Testis (tissue), 2 donors: ENCODE measurements at regions not wholly inside any gene's neighbourhood (a gene's known extent, or its start where the extent isn't known, plus 50 kb on each side); places are given as distances from the start of the nearest gene placed in this dataset.
"Not testable (repeated sequence)": the region's sequence is repeated elsewhere in the genome, so short reads cannot be mapped to it uniquely, and the experiment has no call there.

Experiments
- DNase-seq: peaks from one replicate; pipeline ENCODE4 v3.0.0-alpha.2; 2019
- H3K27ac ChIP-seq, 2 donors: fragments of 200-600 bp; sonication (generic); one replicate each; pipeline ENCODE4 v1.5.1; 2019
- H3K27me3 ChIP-seq: fragments of 200-600 bp; sonication (generic); one replicate; pipeline ENCODE4 v1.5.1; 2019
- H3K36me3 ChIP-seq: fragments of 200-600 bp; sonication (generic); one replicate; pipeline ENCODE4 v1.5.1; 2017; ENCODE audit warnings: low read depth; ENCODE audit errors: missing control alignments
- H3K4me1 ChIP-seq: fragments of 200-600 bp; sonication (generic); one replicate; pipeline ENCODE4 v1.5.1; 2019
- H3K4me3 ChIP-seq, 2 donors: fragments of 200-600 bp; sonication (generic); one replicate each; pipeline ENCODE4 v1.5.1; 2017 to 2019
- H3K9me3 ChIP-seq: fragments of 200-600 bp; sonication (generic); one replicate; pipeline ENCODE4 v1.5.1; 2017
- POLR2A ChIP-seq: fragments of 450-650 bp; IDR thresholded peaks from one replicate; pipeline ENCODE4 v1.6.1; 2017; ENCODE audit warnings: antibody characterized with exemption, mild to moderate bottlenecking, moderate library complexity
- WGBS, 2 donors: methylation state at CpG; one replicate each; pipeline ENCODE4 v1.1.5; 2018; 5-methylcytosine and 5-hydroxymethylcytosine counted together
- intact Hi-C: fragments of 100-400 bp; cut with DNase I; formaldehyde crosslinking; loops from one replicate; pipeline ENCODE4 v1.15.1; 2023; ENCODE audit warnings: low total_unique reads
- TF ChIP-seq, protein P1 (sequence below), 3 experiments: fragments of 450-650 bp in 2 of 3; fragments of 200-600 bp in 1 of 3; sonication (generic) in 1 of 3; IDR thresholded peaks; one replicate each; pipeline ENCODE4 v1.5.1; 2016 to 2019; ENCODE audit warnings: antibody characterized with exemption in 3 of 3, mild to moderate bottlenecking in 2 of 3, moderate library complexity in 1 of 3

DNA sequence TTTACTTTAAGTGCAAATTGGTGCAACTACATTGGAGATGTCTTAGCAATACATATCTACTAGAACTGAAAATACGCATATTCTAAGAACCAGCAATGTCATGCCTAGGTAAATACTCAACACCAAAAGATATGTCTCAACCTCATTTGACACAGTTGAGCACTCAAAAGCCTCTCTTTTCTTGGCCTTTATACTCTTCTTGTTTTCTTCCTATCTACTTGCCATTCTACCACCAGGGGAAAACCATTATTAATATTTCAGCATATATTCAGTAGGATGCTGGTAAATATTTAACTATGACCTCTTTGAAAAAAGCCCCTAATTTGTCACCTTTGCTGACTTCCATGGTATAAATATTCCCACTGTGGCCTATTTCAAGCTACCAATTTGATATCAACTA lies 443.8 kb downstream of the LRRC70 start:
- no peak overlapping the region for H3K4me3 ChIP-seq
- no peaks in the 10 kb centered on the region for H3K9me3 ChIP-seq
- intact Hi-C loops = no loop called here
- no peaks in the 10 kb centered on the region for H3K27me3 ChIP-seq
- no peak for DNase-seq
- no peaks in the 10 kb centered on the region for H3K36me3 ChIP-seq
- WGBS, 2 donors = 91 to 96% methylated on average over 1 of the region's 1 CpG
- H3K4me1 ChIP-seq = peaks cover 4% of the 10 kb centered on the region
- H3K27ac ChIP-seq = no peak overlapping the region
- no peak for TF ChIP-seq POLR2A
- TF ChIP-seq, protein P1, sequence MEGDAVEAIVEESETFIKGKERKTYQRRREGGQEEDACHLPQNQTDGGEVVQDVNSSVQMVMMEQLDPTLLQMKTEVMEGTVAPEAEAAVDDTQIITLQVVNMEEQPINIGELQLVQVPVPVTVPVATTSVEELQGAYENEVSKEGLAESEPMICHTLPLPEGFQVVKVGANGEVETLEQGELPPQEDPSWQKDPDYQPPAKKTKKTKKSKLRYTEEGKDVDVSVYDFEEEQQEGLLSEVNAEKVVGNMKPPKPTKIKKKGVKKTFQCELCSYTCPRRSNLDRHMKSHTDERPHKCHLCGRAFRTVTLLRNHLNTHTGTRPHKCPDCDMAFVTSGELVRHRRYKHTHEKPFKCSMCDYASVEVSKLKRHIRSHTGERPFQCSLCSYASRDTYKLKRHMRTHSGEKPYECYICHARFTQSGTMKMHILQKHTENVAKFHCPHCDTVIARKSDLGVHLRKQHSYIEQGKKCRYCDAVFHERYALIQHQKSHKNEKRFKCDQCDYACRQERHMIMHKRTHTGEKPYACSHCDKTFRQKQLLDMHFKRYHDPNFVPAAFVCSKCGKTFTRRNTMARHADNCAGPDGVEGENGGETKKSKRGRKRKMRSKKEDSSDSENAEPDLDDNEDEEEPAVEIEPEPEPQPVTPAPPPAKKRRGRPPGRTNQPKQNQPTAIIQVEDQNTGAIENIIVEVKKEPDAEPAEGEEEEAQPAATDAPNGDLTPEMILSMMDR (IDR thresholded peaks at IDR 0.05) = no peak

DNA sequence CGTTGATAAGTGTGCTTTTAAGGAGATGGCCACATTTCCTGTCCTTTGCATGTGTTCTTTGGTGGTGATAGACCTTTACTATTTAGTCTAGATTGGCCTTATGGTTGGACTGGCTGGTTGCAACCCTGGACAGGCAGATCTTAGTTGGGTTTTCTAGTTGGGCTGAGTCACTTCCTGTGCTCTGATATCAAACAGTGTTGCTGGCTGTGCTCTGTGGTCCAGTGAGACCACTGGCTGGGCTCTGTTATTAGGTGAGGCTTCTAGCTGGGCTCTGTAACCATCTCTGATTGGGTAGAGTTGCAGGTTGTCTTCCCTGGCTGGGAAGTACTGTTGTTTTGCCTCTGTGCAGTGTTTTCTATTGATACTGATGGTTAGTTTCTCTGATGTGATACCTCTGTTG lies 432.5 kb downstream of the LRRC70 start:
- no peak overlapping the region for H3K4me3 ChIP-seq
- DNase-seq = no peak
- intact Hi-C loops = no loop called here
- H3K4me1 ChIP-seq = no peaks in the 10 kb centered on the region
- no peaks in the 10 kb centered on the region for H3K36me3 ChIP-seq
- 76 to 78% methylated on average over 1 of the region's 1 CpG for WGBS, 2 donors
- TF ChIP-seq, protein P1 (IDR thresholded peaks at IDR 0.05) = no peak
- TF ChIP-seq POLR2A = no peak
- no peaks in the 10 kb centered on the region for H3K27me3 ChIP-seq
- no peak overlapping the region for H3K27ac ChIP-seq
- H3K9me3 ChIP-seq = no peaks in the 10 kb centered on the region

DNA sequence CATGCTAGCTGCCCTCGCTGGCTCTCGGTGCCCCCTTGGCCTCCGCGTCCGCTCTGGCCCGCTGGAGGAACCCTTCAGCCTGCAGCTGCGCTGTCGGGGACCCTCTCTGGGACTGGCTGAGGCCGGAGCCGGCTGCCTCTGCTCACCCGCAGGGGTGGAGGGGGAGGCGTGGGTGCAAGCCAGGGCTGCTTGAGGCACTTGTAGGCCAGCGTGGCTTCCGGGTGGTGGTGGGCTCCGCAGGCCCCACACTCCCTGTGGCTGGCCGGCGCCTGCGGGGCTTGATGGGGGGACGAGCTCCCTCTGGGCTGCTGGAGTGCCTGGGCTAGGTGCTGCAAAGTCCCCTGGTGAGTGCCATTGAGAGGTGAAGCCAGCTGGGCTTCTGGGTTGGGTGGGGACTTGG lies 429.6 kb downstream of the LRRC70 start:
- H3K36me3 ChIP-seq = no peaks in the 10 kb centered on the region
- TF ChIP-seq POLR2A = no peak
- TF ChIP-seq, protein P1 (IDR thresholded peaks at IDR 0.05) = no peak
- 89 to 96% methylated on average over 8 to 13 of the region's 19 CpGs for WGBS, 2 donors
- H3K9me3 ChIP-seq = no peaks in the 10 kb centered on the region
- no peaks in the 10 kb centered on the region for H3K27me3 ChIP-seq
- no peak overlapping the region for H3K4me3 ChIP-seq
- no peak for DNase-seq
- intact Hi-C loops = no loop called here
- H3K27ac ChIP-seq = no peak overlapping the region
- no peaks in the 10 kb centered on the region for H3K4me1 ChIP-seq

DNA sequence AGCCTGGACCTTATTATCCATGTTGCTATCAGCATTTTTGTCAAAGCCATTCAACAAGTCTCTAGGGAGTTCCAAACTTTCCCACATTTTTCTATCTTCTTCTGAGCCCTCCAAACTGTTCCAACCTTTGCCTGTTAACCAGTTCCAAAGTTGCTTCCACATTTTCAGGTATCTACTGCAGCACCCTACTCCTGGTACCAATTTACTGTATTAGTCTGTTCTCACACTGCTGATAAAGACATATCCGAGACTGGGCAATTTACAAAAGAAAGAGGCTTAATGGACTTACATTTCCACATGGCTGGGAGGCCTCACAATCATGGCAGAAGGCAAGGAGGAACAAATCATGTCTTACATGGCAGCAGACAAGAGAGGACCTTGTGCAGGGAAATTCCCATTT lies 416.2 kb downstream of the LRRC70 start:
- H3K27ac ChIP-seq, H3K4me3 ChIP-seq, H3K27me3 ChIP-seq, DNase-seq, H3K4me1 ChIP-seq, intact Hi-C loops, H3K9me3 ChIP-seq, H3K36me3 ChIP-seq: not testable (repeated sequence)
- 56 to 70% methylated on average over 1 of the region's 1 CpG for WGBS, 2 donors

DNA sequence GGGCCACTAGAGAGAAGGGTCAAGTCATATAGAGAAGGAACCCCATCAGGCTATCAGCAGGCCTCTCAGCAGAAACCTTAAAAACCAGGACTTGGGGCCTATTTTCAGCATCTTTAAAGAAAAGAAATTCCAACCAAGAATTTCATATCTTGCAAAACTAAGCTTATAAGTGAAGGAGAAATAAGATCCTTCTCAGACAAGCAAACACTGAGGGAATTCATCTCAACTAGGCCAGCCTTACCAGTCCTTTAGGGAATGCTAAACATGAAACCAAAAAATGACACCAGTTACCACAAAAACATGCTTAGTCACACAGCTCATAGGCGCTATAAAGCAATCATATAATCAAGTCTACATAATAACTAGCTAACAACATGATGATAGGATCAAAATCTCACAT lies 407.1 kb downstream of the LRRC70 start:
- WGBS, 2 donors = 73 to 92% methylated on average over 1 of the region's 1 CpG
- Histone ChIP-seq H3K9me3 (no peaks in the 10 kb centered on the region), H3K4me3 (no peak overlapping the region), H3K36me3 (no peaks in the 10 kb centered on the region), H3K27ac (no peak overlapping the region), H3K4me1 (no peaks in the 10 kb centered on the region), H3K27me3 (no peaks in the 10 kb centered on the region)
- intact Hi-C loops = no loop called here
- no peak for DNase-seq
- TF ChIP-seq, protein P1 (IDR thresholded peaks at IDR 0.05) = no peak
- no peak for TF ChIP-seq POLR2A
